ENCODE measurements at regions not wholly inside any gene's neighbourhood (a gene's known extent, or its start where the extent isn't known, plus 50 kb on each side); places are given as distances from the start of the nearest gene placed in this dataset.

DNA sequence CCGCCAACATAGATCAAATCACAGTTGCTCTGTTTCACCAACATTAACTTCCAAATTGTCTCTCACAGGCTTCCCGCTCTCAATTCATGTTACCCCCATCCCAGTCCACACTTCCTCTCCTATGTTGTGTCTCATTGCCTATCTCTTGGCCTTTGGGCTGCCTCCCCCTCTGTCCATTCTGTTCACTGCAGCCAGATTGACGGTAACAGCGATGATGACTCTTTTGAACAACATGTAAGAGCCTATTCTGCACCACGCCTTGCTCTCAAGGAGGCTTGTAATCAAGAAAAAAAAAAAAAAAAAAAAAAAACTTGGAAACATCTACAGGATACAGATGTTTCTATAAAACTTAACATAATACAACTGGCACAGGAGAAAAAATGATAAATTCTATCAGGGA is 77.3 kb upstream of the RMDN2 start:
- H3K36me3 ChIP-seq, result no peaks in the 10 kb centered on the region
- H3K9me3 ChIP-seq, result no peaks in the 10 kb centered on the region
- DNase-seq, result no peak
- TF ChIP-seq, protein P1, sequence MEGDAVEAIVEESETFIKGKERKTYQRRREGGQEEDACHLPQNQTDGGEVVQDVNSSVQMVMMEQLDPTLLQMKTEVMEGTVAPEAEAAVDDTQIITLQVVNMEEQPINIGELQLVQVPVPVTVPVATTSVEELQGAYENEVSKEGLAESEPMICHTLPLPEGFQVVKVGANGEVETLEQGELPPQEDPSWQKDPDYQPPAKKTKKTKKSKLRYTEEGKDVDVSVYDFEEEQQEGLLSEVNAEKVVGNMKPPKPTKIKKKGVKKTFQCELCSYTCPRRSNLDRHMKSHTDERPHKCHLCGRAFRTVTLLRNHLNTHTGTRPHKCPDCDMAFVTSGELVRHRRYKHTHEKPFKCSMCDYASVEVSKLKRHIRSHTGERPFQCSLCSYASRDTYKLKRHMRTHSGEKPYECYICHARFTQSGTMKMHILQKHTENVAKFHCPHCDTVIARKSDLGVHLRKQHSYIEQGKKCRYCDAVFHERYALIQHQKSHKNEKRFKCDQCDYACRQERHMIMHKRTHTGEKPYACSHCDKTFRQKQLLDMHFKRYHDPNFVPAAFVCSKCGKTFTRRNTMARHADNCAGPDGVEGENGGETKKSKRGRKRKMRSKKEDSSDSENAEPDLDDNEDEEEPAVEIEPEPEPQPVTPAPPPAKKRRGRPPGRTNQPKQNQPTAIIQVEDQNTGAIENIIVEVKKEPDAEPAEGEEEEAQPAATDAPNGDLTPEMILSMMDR (IDR thresholded peaks at IDR 0.05; ENCODE audit: low read depth, low read length), result peak; percentile 30
- no peak overlapping the region for H3K4me3 ChIP-seq (ENCODE audit: low read depth, low read length)
- H3K4me1 ChIP-seq, result peaks cover 13% of the 10 kb centered on the region
- no peaks in the 10 kb centered on the region for H3K27me3 ChIP-seq

DNA sequence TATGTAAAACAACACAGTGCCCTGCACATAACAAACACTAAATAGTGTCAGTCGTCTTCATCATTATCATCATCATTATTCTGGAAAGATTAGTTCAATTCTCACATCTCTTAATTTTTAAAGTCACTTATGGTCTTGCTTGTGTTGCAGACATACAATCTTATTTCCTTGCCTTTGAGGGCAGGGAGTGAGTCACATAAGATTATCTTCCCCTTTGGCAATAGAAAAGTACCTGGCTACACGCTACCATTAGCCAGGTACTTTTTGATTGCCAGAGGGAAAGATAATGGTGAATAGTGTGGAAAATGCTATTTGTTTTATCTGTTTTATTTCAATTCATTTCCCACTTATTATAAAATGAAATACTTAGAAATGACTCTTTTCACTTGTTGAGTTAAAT is 76.6 kb upstream of the RMDN2 start:
- DNase-seq, result no peak
- no peaks in the 10 kb centered on the region for H3K36me3 ChIP-seq
- TF ChIP-seq, protein P1 (IDR thresholded peaks at IDR 0.05; ENCODE audit: low read depth, low read length), result no peak
- H3K4me3 ChIP-seq (ENCODE audit: low read depth, low read length), result no peak overlapping the region
- no peaks in the 10 kb centered on the region for H3K9me3 ChIP-seq
- peaks cover 13% of the 10 kb centered on the region for H3K4me1 ChIP-seq
- no peaks in the 10 kb centered on the region for H3K27me3 ChIP-seq

DNA sequence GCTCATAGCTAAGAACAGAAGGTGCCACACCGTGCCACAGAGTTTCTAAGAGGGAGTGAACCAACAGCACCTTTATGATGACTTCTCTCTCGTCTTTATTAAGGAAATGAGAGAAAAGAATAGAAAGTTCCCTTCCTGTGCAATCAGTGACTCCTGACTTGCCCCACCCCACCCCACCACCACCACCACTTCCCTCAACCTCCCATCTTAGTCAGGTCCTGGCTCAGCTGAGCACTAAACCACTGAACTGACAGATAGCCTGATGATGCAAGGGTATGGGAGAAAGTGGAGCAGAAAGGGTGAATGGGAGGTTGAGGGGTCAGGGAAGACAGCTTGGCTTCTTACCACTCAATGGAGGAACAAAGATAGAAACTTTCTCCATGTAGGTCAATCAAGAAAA is 75.2 kb upstream of the RMDN2 start:
- Histone ChIP-seq H3K9me3 (no peaks in the 10 kb centered on the region), H3K4me3 (ENCODE audit: low read depth, low read length) (no peak overlapping the region), H3K36me3 (no peaks in the 10 kb centered on the region), H3K4me1 (peaks cover 18% of the 10 kb centered on the region), H3K27me3 (no peaks in the 10 kb centered on the region)
- TF ChIP-seq, protein P1 (IDR thresholded peaks at IDR 0.05; ENCODE audit: low read depth, low read length), result no peak
- DNase-seq, result no peak

DNA sequence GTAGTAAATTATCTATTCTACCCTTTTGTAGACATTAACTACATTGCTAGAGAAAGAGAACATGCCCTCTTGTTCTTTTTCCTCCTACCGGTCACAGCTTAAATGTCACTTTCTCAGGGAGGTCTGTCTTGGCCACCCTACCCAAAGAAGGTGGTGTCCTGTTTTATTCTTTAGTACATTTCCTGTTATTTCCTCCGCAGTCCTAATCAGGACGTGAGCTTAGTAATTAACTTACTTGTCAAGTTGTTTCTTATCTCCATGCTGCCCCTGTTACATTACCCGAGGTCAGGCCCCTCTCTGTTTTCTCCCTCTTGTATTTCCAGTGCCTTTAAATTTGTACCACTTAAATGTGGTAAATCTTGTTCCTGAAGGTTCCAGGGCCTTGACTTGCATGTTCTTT is 73.7 kb upstream of the RMDN2 start:
- Histone ChIP-seq H3K36me3 (no peaks in the 10 kb centered on the region), H3K4me1 (peaks cover 28% of the 10 kb centered on the region), H3K4me3 (ENCODE audit: low read depth, low read length) (no peak overlapping the region), H3K27me3 (no peaks in the 10 kb centered on the region), H3K9me3 (no peaks in the 10 kb centered on the region)
- TF ChIP-seq, protein P1 (IDR thresholded peaks at IDR 0.05; ENCODE audit: low read depth, low read length), result no peak
- no peak for DNase-seq

DNA sequence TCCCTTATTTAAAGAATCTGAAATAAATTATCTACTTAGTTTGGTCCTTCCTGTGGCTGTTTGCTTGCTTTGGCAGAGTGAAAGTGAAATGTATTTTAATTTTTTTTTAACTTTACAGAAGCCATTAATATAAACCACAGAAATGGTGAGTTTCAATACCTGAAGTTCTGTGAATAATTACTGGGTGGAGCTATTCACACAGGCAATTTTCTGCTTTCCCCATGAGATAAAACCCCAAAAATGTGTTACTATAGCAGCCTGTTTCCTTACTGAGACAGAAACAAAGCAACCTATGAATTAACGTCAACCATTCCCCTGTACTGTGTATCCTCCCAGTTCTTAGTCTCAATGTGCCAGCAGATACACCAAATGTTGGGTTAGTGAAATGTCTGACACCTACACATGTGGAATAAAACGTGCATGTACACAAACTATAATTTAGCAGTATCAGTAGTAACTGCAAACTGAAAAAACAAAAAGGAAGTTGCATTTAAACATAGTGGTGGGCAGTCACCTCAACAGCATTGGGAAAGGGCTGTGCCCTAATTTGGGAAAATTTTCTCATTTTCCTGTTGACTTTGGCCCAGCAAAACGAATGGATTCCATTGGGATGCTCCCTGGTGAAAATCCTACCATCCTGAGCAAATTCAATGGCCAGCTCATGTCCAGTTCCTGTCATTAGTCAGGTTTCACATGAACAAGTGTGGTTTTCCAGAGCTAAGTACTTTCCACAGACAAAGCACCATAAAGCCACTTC is 73.1 kb upstream of the RMDN2 start:
- no peak for DNase-seq
- no peaks in the 10 kb centered on the region for H3K9me3 ChIP-seq
- H3K36me3 ChIP-seq, result no peaks in the 10 kb centered on the region
- H3K4me3 ChIP-seq (ENCODE audit: low read depth, low read length), result no peak overlapping the region
- H3K4me1 ChIP-seq, result peaks cover 33% of the 10 kb centered on the region
- no peaks in the 10 kb centered on the region for H3K27me3 ChIP-seq
- TF ChIP-seq, protein P1 (IDR thresholded peaks at IDR 0.05; ENCODE audit: low read depth, low read length), result no peak

DNA sequence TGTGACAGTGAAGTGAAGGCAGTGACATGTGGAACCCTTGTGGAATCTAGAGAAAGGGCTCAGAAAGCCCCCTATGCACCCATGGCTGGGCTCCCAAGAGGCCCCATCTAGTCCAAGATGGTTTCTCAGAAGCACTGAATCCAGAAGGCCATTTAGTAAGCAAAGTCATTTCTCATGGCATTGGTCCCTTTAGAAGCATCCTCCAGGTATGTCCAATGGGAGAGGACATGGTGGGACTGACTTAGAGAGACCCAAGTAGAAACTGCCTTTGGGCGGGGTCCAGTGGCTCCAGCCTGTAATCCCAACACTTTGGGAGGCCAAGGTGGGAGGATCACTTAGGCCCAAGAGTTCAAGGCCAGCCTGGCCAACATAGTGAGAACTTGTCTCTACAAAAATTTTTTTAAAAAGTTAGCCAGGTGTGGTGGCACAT is 72.5 kb upstream of the RMDN2 start:
- DNase-seq, result no peak
- TF ChIP-seq, protein P1 (IDR thresholded peaks at IDR 0.05; ENCODE audit: low read depth, low read length), result no peak
- peaks cover 32% of the 10 kb centered on the region for H3K4me1 ChIP-seq
- H3K4me3 ChIP-seq (ENCODE audit: low read depth, low read length), result no peak overlapping the region
- no peaks in the 10 kb centered on the region for H3K27me3 ChIP-seq
- H3K9me3 ChIP-seq, result no peaks in the 10 kb centered on the region
- H3K36me3 ChIP-seq, result no peaks in the 10 kb centered on the region

All from BE2C (cell line).